Natural killer cell (primary cell): ENCODE measurements at regions not wholly inside any gene's neighbourhood (a gene's known extent, or its start where the extent isn't known, plus 50 kb on each side); places are given as distances from the start of the nearest gene placed in this dataset.

ENCODE experiments used
- ATAC-seq, 3 donors: fragments of 150-1000 bp in 2 of 3; fragments of 200-7000 bp in 1 of 3; cut with Tn5 transposase; 1 replicate in 1 of 3; 2 replicates in 2 of 3; pipeline ENCODE4 v1.10.0; 2021; ENCODE audit warnings: mild to moderate bottlenecking in 2 of 3, moderate library complexity in 2 of 3
- DNase-seq, 2 donors: peaks; one replicate each; pipeline versions ENCODE4 v3.0.0 to v3.0.0-alpha.2; 2013 to 2021; ENCODE audit warnings: mixed read lengths in 1 of 2
- H3K27ac ChIP-seq: one replicate; pipeline ENCODE4 v1.5.1; 2013; ENCODE audit warnings: mild to moderate bottlenecking, low read length
- H3K27me3 ChIP-seq: one replicate; pipeline ENCODE4 v1.6.1; 2013; ENCODE audit warnings: low read length; ENCODE audit not compliant: control insufficient read depth, insufficient read depth
- H3K36me3 ChIP-seq: one replicate; pipeline ENCODE4 v1.6.1; 2013; ENCODE audit warnings: low read length; ENCODE audit not compliant: control insufficient read depth, insufficient read depth
- H3K4me1 ChIP-seq: one replicate; pipeline ENCODE4 v1.6.1; 2013; ENCODE audit warnings: low read length; ENCODE audit not compliant: control insufficient read depth, insufficient read depth
- H3K4me3 ChIP-seq: one replicate; pipeline ENCODE4 v1.5.1; 2013; ENCODE audit warnings: low read length
- H3K9me3 ChIP-seq: one replicate; pipeline ENCODE4 v1.6.1; 2013; ENCODE audit warnings: low read length; ENCODE audit not compliant: control insufficient read depth, insufficient read depth
- H3K27ac Mint-ChIP-seq, 2 donors: one replicate each; pipeline ENCODE4 v1.8.0; 2022; ENCODE audit warnings: mild to moderate bottlenecking in 2 of 2, mixed read lengths in 2 of 2, moderate library complexity in 1 of 2
- H3K27me3 Mint-ChIP-seq, 2 donors: one replicate each; pipeline ENCODE4 v1.8.0; 2022; ENCODE audit warnings: low read depth in 2 of 2, mixed read lengths in 2 of 2
- H3K36me3 Mint-ChIP-seq: one replicate; pipeline ENCODE4 v1.8.0; 2022; ENCODE audit warnings: mixed read lengths
- H3K4me1 Mint-ChIP-seq, 2 donors: one replicate each; pipeline ENCODE4 v1.8.0; 2022; ENCODE audit warnings: mixed read lengths in 2 of 2
- H3K4me3 Mint-ChIP-seq: one replicate; pipeline ENCODE4 v1.8.0; 2022; ENCODE audit warnings: mild to moderate bottlenecking, moderate library complexity, mixed read lengths
- H3K9me3 Mint-ChIP-seq, 2 donors: one replicate each; pipeline ENCODE4 v1.8.0; 2022; ENCODE audit warnings: mixed read lengths in 2 of 2
- WGBS: methylation state at CpG from one replicate; pipeline ENCODE4 v1.1.7; 2013; ENCODE audit warnings: missing lambda C conversion rate; ENCODE audit not compliant: insufficient coverage; 5-methylcytosine and 5-hydroxymethylcytosine counted together
- intact Hi-C: fragments of 100-400 bp; cut with micrococcal nuclease; formaldehyde crosslinking; loops from one replicate; pipeline ENCODE4 v1.14.2; 2022
- TF ChIP-seq, protein P1 (sequence below): fragments of 200-600 bp; IDR thresholded peaks from one replicate; pipeline ENCODE4 v1.8.0; 2022; ENCODE audit warnings: antibody characterized with exemption

DNA sequence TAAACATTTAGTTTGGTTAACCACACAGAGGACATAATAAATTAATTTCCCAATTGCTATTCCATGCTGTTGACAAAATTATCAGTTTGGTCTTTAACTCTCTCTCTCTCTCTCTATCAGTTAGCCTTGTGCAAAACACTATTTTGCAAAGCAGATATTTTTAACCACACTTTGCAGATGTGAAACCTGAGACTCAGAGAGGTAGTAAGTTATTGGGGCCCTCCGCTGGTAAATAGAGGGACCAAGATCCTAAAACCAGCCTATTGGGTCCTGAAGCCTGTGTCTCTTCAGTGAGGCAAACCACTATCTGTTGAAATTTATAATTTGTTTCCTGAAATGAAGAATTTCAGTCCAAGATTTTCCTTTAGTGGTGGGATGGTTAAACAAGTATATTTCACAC lies 231.0 kb downstream of the SOD2 start:
- WGBS = 55% methylated on average over 1 of the region's 1 CpG
- Histone ChIP-seq H3K4me3 (no peak overlapping the region), H3K36me3 (no peaks in the 10 kb centered on the region), H3K27ac (no peak overlapping the region), H3K4me1 (no peaks in the 10 kb centered on the region), H3K9me3 (no peaks in the 10 kb centered on the region), H3K27me3 (no peaks in the 10 kb centered on the region)
- Mint-ChIP-seq H3K27ac (no peak overlapping the region), H3K27me3 (peaks cover 6 to 16% of the 10 kb centered on the region in 2 donors), H3K9me3 (no peaks in the 10 kb centered on the region), H3K36me3 (no peaks in the 10 kb centered on the region), H3K4me1 (no peaks in the 10 kb centered on the region), H3K4me3 (no peak overlapping the region)
- DNase-seq (no peak), ATAC-seq (no peak)
- TF ChIP-seq, protein P1, sequence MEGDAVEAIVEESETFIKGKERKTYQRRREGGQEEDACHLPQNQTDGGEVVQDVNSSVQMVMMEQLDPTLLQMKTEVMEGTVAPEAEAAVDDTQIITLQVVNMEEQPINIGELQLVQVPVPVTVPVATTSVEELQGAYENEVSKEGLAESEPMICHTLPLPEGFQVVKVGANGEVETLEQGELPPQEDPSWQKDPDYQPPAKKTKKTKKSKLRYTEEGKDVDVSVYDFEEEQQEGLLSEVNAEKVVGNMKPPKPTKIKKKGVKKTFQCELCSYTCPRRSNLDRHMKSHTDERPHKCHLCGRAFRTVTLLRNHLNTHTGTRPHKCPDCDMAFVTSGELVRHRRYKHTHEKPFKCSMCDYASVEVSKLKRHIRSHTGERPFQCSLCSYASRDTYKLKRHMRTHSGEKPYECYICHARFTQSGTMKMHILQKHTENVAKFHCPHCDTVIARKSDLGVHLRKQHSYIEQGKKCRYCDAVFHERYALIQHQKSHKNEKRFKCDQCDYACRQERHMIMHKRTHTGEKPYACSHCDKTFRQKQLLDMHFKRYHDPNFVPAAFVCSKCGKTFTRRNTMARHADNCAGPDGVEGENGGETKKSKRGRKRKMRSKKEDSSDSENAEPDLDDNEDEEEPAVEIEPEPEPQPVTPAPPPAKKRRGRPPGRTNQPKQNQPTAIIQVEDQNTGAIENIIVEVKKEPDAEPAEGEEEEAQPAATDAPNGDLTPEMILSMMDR = no peak
- intact Hi-C loops = no loop called here

DNA sequence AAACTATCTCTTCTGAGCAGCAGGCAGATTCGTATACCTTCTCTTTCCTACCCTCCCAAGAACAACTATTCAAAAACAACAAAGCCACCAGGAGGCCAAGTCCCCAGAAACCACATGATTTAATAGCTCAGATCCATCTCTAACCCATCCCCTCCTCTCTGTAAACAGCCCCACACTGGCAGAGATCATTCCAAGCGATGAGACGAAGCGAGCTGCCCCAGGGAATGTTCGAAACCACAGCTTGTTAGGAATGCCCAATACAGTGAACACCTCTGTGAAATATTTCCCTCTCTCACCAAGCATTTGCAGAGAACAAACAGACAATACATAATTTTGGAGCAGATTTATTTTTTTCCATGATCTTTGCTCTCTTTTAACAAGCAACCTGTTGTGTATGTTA lies 231.8 kb downstream of the SOD2 start:
- no peaks in the 10 kb centered on the region for H3K4me1 Mint-ChIP-seq
- Histone ChIP-seq H3K4me1 (no peaks in the 10 kb centered on the region), H3K27me3 (no peaks in the 10 kb centered on the region), H3K9me3 (no peaks in the 10 kb centered on the region), H3K36me3 (no peaks in the 10 kb centered on the region), H3K4me3 (no peak overlapping the region), H3K27ac (no peak overlapping the region)
- ATAC-seq (no peak), DNase-seq (no peak)
- H3K36me3 Mint-ChIP-seq = no peaks in the 10 kb centered on the region
- TF ChIP-seq, protein P1 = no peak
- H3K27ac Mint-ChIP-seq = no peak overlapping the region
- H3K27me3 Mint-ChIP-seq = peaks cover 6 to 14% of the 10 kb centered on the region in 2 donors
- 82% methylated on average over 5 of the region's 5 CpGs for WGBS
- no peaks in the 10 kb centered on the region for H3K9me3 Mint-ChIP-seq
- H3K4me3 Mint-ChIP-seq = no peak overlapping the region
- intact Hi-C loops = no loop called here

DNA sequence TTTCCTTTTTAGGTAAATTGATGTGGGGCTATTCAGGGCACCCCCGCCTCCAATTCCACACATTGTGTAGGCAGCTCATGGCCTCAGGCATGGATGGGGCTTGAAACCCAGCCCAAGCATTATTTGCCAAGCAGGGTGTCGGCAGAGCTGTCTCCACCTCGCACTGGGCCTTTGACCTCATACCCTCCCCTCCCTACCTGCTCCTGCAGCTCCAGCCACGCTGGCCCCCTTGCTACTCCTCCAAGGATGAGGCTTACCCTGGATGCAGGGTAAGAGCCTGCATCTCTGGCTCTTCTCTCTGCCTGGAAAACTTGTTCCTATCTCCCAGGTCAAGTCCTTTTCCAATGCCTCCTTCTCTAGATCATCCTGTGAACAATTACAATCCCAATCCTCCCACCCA lies 232.6 kb downstream of the SOD2 start:
- Histone ChIP-seq H3K4me3 (no peak overlapping the region), H3K27ac (no peak overlapping the region), H3K9me3 (no peaks in the 10 kb centered on the region), H3K36me3 (no peaks in the 10 kb centered on the region), H3K4me1 (no peaks in the 10 kb centered on the region), H3K27me3 (no peaks in the 10 kb centered on the region)
- WGBS = 80% methylated on average over 4 of the region's 4 CpGs
- no peaks in the 10 kb centered on the region for H3K4me1 Mint-ChIP-seq
- DNase-seq = no peak
- peaks cover 4 to 10% of the 10 kb centered on the region in 2 donors for H3K27me3 Mint-ChIP-seq
- H3K27ac Mint-ChIP-seq = no peak overlapping the region
- H3K9me3 Mint-ChIP-seq = no peaks in the 10 kb centered on the region
- ATAC-seq = no peak
- intact Hi-C loops = no loop called here
- TF ChIP-seq, protein P1 = no peak
- H3K36me3 Mint-ChIP-seq = no peaks in the 10 kb centered on the region
- H3K4me3 Mint-ChIP-seq = no peak overlapping the region

DNA sequence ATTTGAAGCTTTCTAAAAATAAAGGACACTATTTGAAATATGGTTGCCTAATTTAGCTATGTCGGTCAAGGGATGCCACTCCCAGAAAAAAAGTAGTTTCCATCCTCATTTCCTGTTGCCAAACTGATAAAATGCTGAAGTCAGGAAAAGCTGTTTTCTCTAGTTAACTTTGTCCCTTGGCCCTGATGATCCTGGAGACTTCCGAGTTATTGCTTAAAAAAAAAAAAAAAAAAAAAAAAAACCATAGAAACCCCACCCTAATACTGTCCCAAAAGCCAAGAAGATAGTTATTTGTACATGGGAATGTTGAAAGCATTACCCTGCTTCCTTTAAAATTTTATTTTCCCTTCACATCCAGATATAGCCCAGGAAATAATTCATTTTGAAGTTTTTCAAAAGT lies 236.7 kb downstream of the SOD2 start:
- WGBS = 68% methylated on average over 2 of the region's 2 CpGs
- Histone ChIP-seq H3K36me3 (no peaks in the 10 kb centered on the region), H3K4me3 (no peak overlapping the region), H3K27ac (no peak overlapping the region), H3K27me3 (no peaks in the 10 kb centered on the region), H3K4me1 (no peaks in the 10 kb centered on the region), H3K9me3 (no peaks in the 10 kb centered on the region)
- H3K4me3 Mint-ChIP-seq = no peak overlapping the region
- H3K9me3 Mint-ChIP-seq = no peaks in the 10 kb centered on the region
- H3K36me3 Mint-ChIP-seq = no peaks in the 10 kb centered on the region
- peaks cover 4 to 21% of the 10 kb centered on the region in 2 donors for H3K27me3 Mint-ChIP-seq
- ATAC-seq = no peak
- H3K4me1 Mint-ChIP-seq = no peaks in the 10 kb centered on the region
- TF ChIP-seq, protein P1 = no peak
- DNase-seq = no peak
- intact Hi-C loops = no loop called here
- no peak overlapping the region for H3K27ac Mint-ChIP-seq
